ENCODE measurements at regions not wholly inside any gene's neighbourhood (a gene's known extent, or its start where the extent isn't known, plus 50 kb on each side); places are given as distances from the start of the nearest gene placed in this dataset.

DNA sequence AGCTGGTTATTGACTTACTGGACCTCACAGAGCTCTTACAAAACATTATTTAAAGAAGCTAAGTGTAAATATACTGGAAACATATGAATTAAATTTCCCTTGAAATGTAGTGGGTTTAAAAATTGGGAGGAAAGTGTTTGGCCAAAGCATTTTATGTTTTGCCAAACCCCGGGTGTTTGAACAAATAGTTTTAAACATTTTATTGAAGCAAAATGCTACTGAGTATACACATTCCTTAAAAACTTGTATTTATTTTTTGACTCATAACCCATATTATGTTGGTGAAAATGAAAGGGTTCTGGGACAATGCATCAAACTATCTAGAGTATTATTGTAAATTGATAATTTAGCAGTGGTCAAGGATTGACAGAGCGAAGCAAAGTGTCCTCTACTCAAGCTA is 1048.5 kb downstream of the SLC6A15 start:
- Mint-ChIP-seq H3K36me3 (ENCODE audit: low read depth) (no peaks in the 10 kb centered on the region), H3K9me3 (peaks cover under 1% of the 10 kb centered on the region), H3K27me3 (no peaks in the 10 kb centered on the region), H3K27ac (no peak overlapping the region), H3K4me3 (no peak overlapping the region), H3K4me1 (ENCODE audit: low read depth) (no peaks in the 10 kb centered on the region)
- DNase-seq, result no peak
- TF ChIP-seq, protein P1, sequence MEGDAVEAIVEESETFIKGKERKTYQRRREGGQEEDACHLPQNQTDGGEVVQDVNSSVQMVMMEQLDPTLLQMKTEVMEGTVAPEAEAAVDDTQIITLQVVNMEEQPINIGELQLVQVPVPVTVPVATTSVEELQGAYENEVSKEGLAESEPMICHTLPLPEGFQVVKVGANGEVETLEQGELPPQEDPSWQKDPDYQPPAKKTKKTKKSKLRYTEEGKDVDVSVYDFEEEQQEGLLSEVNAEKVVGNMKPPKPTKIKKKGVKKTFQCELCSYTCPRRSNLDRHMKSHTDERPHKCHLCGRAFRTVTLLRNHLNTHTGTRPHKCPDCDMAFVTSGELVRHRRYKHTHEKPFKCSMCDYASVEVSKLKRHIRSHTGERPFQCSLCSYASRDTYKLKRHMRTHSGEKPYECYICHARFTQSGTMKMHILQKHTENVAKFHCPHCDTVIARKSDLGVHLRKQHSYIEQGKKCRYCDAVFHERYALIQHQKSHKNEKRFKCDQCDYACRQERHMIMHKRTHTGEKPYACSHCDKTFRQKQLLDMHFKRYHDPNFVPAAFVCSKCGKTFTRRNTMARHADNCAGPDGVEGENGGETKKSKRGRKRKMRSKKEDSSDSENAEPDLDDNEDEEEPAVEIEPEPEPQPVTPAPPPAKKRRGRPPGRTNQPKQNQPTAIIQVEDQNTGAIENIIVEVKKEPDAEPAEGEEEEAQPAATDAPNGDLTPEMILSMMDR (IDR thresholded peaks at IDR 0.05), result no peak
- intact Hi-C loops (cut with micrococcal nuclease), result no loop called here
- POLR2A ChIA-PET, result no interaction called here
- no peak for ATAC-seq
- CTCF ChIA-PET, result no interaction called here

DNA sequence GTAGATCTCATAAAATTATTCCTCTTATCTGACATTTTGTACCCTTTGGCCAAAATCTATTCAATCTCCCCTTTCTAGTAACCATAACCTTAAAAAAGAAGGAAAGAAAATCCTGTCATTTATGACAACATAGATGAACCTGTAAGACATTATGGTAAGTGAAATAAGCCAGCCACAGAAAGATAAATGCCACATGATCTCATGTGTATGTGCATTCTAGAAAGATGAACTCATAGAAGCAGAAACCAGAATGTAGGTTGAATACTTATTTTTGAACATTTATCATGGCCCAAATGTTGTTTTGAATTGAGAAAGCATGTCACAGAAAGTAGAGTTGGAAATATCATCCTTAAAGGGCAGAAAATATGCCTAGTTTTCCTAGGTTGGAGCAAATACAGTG is 1053.6 kb downstream of the SLC6A15 start:
- Mint-ChIP-seq H3K9me3 (peaks cover 21% of the 10 kb centered on the region), H3K27me3 (no peaks in the 10 kb centered on the region), H3K4me1 (ENCODE audit: low read depth) (no peaks in the 10 kb centered on the region), H3K36me3 (ENCODE audit: low read depth) (peaks cover 3% of the 10 kb centered on the region), H3K4me3 (no peak overlapping the region), H3K27ac (no peak overlapping the region)
- ATAC-seq (no peak), DNase-seq (no peak)
- intact Hi-C loops (cut with micrococcal nuclease), result no loop called here
- ChIA-PET POLR2A (no interaction called here), CTCF (no interaction called here)
- TF ChIP-seq, protein P1 (IDR thresholded peaks at IDR 0.05), result no peak

DNA sequence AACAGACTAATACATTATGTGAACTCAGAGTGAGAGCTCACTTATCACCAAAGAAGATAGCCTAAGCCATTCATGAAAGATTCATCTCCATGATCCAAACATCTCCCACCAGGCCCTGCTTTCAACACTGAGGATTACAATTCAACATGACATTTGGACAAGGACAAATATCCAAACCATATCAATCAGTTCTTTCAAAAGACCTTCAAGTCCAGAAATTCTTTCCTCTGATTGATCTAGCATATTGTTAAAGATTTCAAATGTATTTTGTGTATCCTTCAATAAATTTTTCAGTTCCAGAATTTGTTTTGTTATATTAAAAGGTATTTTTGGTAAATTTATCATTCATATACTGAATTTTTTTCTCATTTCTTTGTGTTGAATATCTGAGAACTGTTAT is 1055.8 kb downstream of the SLC6A15 start:
- no peak overlapping the region for H3K4me3 Mint-ChIP-seq
- peaks cover 25% of the 10 kb centered on the region for H3K9me3 Mint-ChIP-seq
- intact Hi-C loops (cut with micrococcal nuclease), result no loop called here
- peaks cover 3% of the 10 kb centered on the region for H3K36me3 Mint-ChIP-seq (ENCODE audit: low read depth)
- no peak for DNase-seq
- H3K27ac Mint-ChIP-seq, result no peak overlapping the region
- POLR2A ChIA-PET, result no interaction called here
- TF ChIP-seq, protein P1 (IDR thresholded peaks at IDR 0.05), result no peak
- no peaks in the 10 kb centered on the region for H3K4me1 Mint-ChIP-seq (ENCODE audit: low read depth)
- H3K27me3 Mint-ChIP-seq, result no peaks in the 10 kb centered on the region
- CTCF ChIA-PET, result interaction anchor here (1.3 kb wide), 1 partner anchor 31 kb away, joined by 3 read pairs; no protein-coding TSS in a partner anchor
- no peak for ATAC-seq

DNA sequence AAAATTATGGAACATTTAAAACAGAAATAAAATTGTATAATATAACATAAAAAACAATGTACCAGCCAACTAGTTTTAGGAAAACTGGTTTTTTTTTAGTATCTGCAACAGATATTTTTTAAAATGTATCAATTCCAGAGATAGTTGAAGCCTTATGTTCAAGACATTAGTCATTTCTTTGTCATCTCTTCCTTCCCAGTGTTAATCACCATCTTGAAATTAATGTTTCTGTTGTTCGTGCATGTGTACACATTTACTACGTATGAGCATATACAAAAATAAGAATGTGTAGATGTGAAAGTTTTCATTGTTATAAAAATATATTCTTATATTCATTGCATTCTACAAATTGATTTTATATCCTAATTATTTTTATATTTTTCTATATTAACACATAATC is 1062.1 kb downstream of the SLC6A15 start:
- no peak for ATAC-seq
- ChIA-PET CTCF (no interaction called here), POLR2A (no interaction called here)
- DNase-seq, result no peak
- Mint-ChIP-seq H3K27ac (no peak overlapping the region), H3K4me1 (ENCODE audit: low read depth) (no peaks in the 10 kb centered on the region), H3K27me3 (no peaks in the 10 kb centered on the region), H3K9me3 (peaks cover 10% of the 10 kb centered on the region), H3K4me3 (no peak overlapping the region), H3K36me3 (ENCODE audit: low read depth) (no peaks in the 10 kb centered on the region)
- intact Hi-C loops (cut with micrococcal nuclease), result no loop called here
- TF ChIP-seq, protein P1 (IDR thresholded peaks at IDR 0.05), result no peak

DNA sequence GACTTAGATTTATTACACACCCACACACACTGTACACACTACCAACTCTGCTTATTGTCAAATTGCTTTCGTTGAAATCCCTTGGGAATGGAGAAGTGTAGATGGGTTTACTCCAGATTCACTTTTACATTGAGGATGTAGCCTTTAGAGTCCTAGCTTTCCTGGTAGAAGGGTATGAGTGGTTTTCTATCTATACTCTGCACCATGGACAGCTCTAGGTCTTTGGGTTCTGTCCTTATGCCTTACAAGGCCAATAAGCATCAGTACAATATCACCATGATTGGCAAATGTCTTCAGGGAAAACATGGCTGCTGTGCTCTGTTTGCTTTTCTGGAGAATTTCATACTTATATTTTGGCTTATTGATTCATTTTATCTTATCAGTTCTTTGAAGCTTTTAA is 1063.9 kb downstream of the SLC6A15 start:
- DNase-seq (no peak), ATAC-seq (no peak)
- POLR2A ChIA-PET, result no interaction called here
- H3K9me3 Mint-ChIP-seq, result peaks cover 4% of the 10 kb centered on the region
- no peaks in the 10 kb centered on the region for H3K36me3 Mint-ChIP-seq (ENCODE audit: low read depth)
- CTCF ChIA-PET, result no interaction called here
- intact Hi-C loops (cut with micrococcal nuclease), result no loop called here
- H3K27me3 Mint-ChIP-seq, result no peaks in the 10 kb centered on the region
- H3K27ac Mint-ChIP-seq, result no peak overlapping the region
- no peak overlapping the region for H3K4me3 Mint-ChIP-seq
- TF ChIP-seq, protein P1 (IDR thresholded peaks at IDR 0.05), result no peak
- H3K4me1 Mint-ChIP-seq (ENCODE audit: low read depth), result no peaks in the 10 kb centered on the region

Data from activated CD8-positive, alpha-beta T cell treated with anti-CD3 and anti-CD28 coated beads for 36 hours (primary cell).